GM19397 (cell line): ENCODE measurements at regions not wholly inside any gene's neighbourhood (a gene's known extent, or its start where the extent isn't known, plus 50 kb on each side); places are given as distances from the start of the nearest gene placed in this dataset.

Experiments
- ATAC-seq: cut with Tn5 transposase; IDR thresholded peaks from one replicate; pipeline ENCODE4 v1.9.1; 2021; ENCODE audit warnings: mild to moderate bottlenecking, moderate library complexity; ENCODE audit not compliant: unreplicated experiment

DNA sequence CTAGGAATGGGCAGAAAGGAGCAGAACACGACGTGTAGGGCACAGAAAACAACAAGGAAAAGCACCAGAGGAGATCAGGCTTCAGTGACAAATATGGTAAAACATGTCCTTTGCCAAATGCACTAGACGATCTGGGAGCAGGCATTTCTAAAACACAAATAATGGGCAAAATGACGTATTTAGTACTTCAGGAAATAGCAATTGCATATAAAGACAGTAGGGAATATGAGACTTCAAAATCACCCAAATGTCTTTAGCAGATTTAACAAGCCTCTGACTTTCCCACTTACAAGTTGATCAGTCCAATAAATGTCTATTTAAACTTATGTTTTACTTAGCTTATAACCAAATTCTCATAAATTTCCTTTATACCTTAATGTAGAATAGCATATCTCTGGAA, 969.6 kb upstream of the C9orf72 start:
- no peak for ATAC-seq

DNA sequence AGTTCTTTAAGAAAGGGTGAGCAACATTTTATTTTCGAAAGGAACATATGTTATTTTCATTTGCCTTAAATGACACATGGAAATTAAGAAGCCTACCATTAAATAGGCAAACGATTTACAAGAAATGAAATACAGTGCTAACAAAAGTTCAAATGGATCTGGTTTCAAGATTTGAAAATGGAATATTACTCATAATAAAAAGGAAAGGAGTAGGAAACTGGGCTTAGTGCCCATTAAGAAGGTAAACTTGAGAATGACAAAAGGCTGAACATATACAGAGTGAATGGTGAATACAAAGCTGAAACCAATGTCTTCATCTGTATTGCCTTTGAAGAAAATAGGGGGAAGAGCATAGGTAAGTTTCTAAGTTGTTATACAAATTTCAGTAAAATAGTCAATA, 974.2 kb upstream of the C9orf72 start:
- ATAC-seq, result no peak

GRCh38 chr9:28563291-28563934, 990.1 kb upstream of the C9orf72 start:
- no peak for ATAC-seq

DNA sequence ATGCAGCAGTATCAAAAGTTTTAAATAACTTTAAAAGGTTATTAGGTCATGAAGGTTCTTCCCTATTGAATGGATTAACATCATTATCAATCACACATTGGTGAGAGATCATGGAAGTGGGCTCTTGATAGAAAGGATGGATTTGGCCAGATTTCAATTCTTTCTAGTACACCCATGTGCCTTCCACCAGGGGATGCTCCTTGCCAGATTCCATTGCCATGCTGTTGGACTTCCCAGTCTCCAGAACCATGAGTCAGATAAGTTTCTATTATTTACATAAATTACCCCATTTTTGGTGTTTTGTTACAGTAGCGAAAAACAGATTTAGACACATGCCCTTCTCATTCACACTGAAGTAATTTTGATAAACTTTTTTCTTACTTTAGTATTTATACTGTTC, 1010.6 kb upstream of the C9orf72 start:
- no peak for ATAC-seq

GRCh38 chr9:28584542-28584941, 1011.3 kb upstream of the C9orf72 start:
- no peak for ATAC-seq

DNA sequence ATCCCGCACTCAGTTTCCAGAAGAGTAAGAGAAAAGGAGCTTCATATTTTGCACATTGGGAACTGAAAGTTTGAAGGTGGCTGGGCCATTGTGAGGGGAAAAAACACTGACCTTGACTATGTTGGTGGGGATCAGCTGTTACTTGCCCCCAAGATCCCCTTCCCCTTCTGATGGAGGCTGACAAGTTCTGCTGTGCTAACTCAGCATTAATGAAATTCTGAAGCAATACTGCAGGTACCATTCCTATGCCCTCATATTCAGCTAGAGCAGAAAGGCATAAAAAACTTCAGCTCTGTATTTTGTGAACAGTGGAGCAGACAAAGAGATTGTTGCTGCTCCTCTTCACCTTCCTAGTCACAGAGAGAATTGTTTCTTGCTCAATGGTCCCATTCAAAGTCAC, 1013.8 kb upstream of the C9orf72 start:
- no peak for ATAC-seq

DNA sequence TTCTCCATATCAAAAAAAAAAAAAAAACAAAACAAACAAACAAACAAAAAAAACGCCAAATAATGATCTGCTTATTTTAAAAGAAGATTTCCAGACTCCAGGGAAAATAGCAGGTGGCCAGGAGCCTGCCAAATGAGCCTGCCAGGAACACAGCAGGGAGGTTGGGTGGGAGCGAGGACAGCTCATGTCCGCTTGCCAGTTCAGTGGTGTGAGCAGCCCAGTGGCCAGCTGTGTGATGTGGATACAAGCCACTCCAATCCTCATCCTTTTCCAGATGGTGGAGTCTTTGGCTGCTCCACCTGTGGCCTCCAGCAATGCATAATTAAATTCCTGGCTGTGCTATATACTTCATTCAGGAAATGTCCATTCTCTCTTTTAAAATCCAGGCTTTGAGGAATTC, 1025.1 kb upstream of the C9orf72 start:
- no peak for ATAC-seq

- ATAC-seq, result no peak
Observed at GRCh38 chr9:28600226-28600625, 1026.9 kb upstream of the C9orf72 start.

GRCh38 chr9:28607843-28608242, 1034.6 kb upstream of the C9orf72 start:
- ATAC-seq, result no peak

GRCh38 chr9:28610339-28610738, 1037.1 kb upstream of the C9orf72 start:
- no peak for ATAC-seq

DNA sequence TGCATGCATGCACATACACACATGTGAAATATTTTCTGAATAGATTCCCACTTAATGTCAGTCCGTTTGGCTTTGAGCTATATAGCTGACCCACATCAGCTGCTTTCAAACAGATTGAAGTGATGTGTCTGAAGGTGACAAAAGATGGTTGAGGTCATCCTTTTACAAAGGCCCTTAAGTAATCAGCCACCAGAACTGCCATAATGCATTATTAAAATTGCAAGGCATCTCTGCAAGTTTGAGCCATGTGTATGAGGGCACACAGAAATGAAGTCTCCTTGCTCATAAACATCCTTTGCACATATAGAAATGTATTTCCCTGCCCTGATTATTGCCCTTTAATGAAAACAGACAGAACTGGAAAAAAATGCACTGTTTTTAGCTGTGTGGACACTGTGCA, 1043.0 kb upstream of the C9orf72 start:
- no peak for ATAC-seq

DNA sequence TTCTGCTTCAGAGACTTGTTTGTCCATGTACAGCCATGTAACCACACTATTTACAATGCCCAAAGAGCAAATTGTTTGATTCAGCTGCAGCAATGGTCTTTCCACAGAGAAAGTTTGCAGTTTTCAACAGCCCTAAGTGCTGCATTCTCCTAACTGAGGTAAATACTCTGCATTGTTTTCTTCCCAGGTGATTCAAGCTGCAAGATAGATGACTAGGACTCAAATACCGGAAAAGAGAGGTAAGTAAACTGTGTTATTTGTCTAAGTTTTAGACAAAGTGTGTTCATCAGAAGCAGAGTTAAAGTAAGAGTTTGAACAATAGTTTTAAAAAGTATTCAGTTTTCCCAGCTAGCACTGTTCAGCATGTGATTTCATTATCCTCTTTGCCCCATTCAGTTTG, 1046.7 kb upstream of the C9orf72 start:
- no peak for ATAC-seq

DNA sequence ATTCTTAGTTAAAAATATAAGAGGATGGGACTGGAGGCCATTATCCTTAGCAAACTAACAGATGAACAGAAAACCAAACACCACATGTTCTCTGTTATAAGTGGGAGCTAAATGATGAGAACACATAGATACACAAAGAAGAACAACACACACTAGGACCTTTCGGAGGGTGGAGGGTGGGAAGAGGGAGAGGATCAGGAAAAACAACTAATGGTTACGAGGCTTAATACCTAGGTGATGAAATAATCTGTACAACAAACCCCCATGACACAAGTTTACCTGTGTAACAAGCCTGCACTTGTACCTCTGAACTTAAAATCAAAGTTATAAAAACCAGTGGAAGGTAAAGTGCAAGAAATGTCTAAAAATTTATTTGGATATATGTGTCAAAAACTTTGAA, 1047.4 kb upstream of the C9orf72 start:
- ATAC-seq, result no peak

DNA sequence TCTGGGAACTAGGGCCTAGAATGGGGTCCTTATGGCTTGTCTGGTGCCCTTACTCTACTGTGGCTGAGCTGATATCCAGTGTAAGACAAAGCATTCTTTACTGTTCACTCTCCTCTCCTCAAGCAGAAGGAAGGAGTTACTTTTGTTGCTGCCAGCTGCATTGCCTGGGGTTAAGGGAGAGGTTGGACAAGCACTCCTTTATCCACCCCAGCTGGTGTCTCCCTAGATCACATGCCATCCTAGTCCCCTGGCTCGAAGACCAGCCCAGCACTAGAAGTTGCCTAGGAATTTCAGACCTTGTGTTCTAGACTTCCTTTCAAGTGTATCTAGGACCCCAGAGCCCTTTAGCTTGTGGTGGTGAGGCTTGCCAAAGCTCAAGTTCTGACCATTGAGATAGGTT, 1051.5 kb upstream of the C9orf72 start:
- no peak for ATAC-seq

GRCh38 chr9:28628031-28628430, 1054.8 kb upstream of the C9orf72 start:
- no peak for ATAC-seq

GRCh38 chr9:28648723-28649122, 1075.4 kb upstream of the C9orf72 start:
- no peak for ATAC-seq

DNA sequence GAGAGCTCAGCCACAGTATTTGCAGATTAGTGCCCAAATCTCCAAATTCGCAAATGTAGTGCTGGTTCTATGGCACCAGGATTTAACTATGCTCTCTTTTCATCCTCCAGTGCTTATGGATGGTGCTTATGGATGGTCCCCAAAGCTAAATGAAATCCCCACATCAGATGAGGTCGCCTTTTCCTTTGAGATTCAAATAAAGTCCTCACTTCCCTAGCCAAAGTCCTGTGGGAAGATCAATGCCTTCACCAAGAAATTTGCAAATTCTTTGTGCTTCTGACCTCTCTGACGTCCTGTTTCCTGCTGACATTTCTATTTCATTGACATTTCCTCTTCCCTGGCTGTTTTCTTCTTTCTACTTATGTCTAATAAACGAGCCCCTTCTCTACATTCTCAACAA, 1077.0 kb upstream of the C9orf72 start:
- no peak for ATAC-seq

DNA sequence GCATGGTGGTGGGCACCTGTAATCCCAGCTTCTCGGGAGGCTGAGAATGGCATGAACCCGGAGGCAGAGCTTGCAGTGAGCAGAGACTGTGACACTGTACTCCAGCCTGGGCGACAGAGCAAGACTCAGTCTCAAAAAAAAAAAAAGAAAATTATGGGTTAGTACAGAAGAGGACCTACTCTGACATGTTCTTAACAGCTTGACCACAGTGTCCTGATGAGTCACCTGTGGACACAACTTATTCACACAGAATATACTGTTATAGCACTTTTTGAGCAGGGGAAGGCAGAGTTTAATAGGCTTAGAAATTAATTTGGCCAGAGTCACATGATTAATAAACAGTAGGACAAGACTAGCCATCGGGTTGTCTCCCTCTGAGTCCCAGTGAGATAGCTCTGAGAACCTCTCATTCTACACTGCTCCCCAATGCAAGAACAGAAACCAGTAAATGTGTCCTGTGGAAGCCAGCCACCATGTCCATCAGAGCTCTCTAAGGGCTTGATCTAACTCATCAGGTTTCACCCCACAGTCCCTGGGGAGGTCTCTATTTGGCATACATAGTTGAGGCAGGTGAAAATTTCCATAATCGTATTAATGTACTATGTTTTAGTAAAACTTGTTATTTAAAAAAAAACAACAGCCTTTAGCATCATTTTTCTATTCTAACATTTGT, 1077.9 kb upstream of the C9orf72 start:
- no peak for ATAC-seq

DNA sequence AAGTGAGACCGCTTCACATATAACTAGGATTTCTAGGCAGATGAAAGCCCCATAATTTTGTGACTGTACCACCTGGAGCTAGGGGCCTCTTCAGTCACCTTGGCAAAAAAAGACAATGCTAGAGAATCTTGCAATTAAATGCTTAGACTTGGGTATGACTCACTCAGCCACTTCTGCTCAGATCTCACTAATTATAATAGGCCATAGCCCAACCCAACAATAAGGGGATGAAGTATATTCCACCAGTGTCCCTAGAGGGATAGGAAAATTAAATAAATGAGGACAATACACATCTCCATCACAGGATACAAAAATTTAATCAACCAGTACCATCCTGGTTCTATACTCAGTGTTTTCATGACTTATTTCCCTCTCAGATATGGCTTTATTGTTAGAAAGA, 1079.9 kb upstream of the C9orf72 start:
- no peak for ATAC-seq

DNA sequence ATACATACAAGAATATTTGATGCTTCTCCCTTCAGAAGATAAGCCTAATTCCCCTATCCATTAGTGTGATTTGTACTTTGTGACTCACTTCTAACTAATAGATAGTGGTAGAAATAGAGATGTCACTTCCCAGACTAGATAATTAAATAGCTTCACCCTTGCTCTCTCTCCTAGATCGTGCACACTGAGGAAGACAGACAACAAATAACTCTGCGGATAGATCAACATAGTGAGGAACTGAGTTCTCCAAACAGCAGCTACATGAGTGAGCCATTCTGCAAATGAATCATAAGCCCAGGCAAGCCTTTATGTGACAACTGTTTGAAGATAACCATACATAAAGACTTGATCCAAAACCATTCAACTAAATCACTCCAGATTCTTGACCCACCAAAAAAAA, 1083.4 kb upstream of the C9orf72 start:
- no peak for ATAC-seq

DNA sequence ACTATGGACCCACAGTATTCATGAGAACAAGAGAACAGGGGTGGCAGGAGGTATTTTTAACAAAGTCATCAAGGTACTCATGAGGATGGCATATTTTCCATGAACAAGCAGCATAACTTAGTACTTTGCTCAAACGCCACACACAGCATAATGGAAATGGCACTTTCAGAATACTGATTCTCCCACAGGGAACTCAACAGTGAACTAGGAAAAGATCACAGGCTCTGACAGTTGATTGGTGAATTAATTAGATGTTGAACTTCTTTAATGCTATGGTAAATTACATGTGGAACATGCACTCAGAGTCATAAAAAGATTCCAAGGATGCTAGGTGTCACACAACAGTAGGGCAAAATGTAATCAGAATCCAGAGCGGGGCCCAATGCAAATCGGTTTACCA, 1088.6 kb upstream of the C9orf72 start:
- no peak for ATAC-seq

GRCh38 chr9:28662675-28663074, 1089.4 kb upstream of the C9orf72 start:
- ATAC-seq, result no peak

- no peak for ATAC-seq
Observed at GRCh38 chr9:28668158-28668557, 1094.9 kb upstream of the C9orf72 start.
